Fibroblast of pulmonary artery (primary cell): ENCODE measurements at regions not wholly inside any gene's neighbourhood (a gene's known extent, or its start where the extent isn't known, plus 50 kb on each side); places are given as distances from the start of the nearest gene placed in this dataset.

ENCODE experiments used
- DNase-seq: peaks from one replicate; pipeline ENCODE4 v3.0.0-alpha.2; 2010; ENCODE audit warnings: low read depth
- H3K4me3 ChIP-seq: replicated peaks from 2 replicates; pipeline ENCODE4 v1.5.1; 2011; ENCODE audit warnings: low read depth, mild to moderate bottlenecking, control low read depth, low read length, moderate library complexity
- CTCF ChIP-seq: IDR thresholded peaks from 2 replicates; pipeline ENCODE4 v1.5.1; 2011; ENCODE audit warnings: mild to moderate bottlenecking, control low read depth, low read length, inconsistent platforms; ENCODE audit errors: missing control alignments

GRCh38 chr5:56479126-56479525 is 246.0 kb upstream of the ANKRD55 start:
- H3K4me3 ChIP-seq: no peak overlapping the region
- no peak for TF ChIP-seq CTCF
- DNase-seq: no peak

- no peak for TF ChIP-seq CTCF
- no peak for DNase-seq
- no peak overlapping the region for H3K4me3 ChIP-seq
Measured at GRCh38 chr5:56478062-56478461, 244.9 kb upstream of the ANKRD55 start.

GRCh38 chr5:56476487-56476856 is 243.3 kb upstream of the ANKRD55 start:
- TF ChIP-seq CTCF: no peak
- DNase-seq: no peak
- H3K4me3 ChIP-seq: no peak overlapping the region

- H3K4me3 ChIP-seq: no peak overlapping the region
- peak; percentile 33 for DNase-seq
- no peak for TF ChIP-seq CTCF
Measured at GRCh38 chr5:56475689-56476486, 242.8 kb upstream of the ANKRD55 start.

- no peak for TF ChIP-seq CTCF
- no peak overlapping the region for H3K4me3 ChIP-seq
- DNase-seq: no peak
Measured at GRCh38 chr5:56471707-56472106, 238.6 kb upstream of the ANKRD55 start.

GRCh38 chr5:56470007-56470406 is 236.9 kb upstream of the ANKRD55 start:
- DNase-seq: no peak
- TF ChIP-seq CTCF: no peak
- H3K4me3 ChIP-seq: no peak overlapping the region

GRCh38 chr5:56468277-56468676 is 235.1 kb upstream of the ANKRD55 start:
- no peak overlapping the region for H3K4me3 ChIP-seq
- TF ChIP-seq CTCF: no peak
- no peak for DNase-seq
